Activated naive CD4-positive, alpha-beta T cell treated with anti-CD3 and anti-CD28 coated beads, Interleukin-2, amount 10 ng/mL, durations not matched to agents 7 days and 5 days (primary cell): ENCODE measurements at regions not wholly inside any gene's neighbourhood (a gene's known extent, or its start where the extent isn't known, plus 50 kb on each side); places are given as distances from the start of the nearest gene placed in this dataset.
"Not testable (repeated sequence)": the region's sequence is repeated elsewhere in the genome, so short reads cannot be mapped to it uniquely, and the experiment has no call there.

ENCODE experiments used
- CTCF ChIA-PET: fragments of 350-600 bp; sonication (Branson Sonifier 250); formaldehyde crosslinking; loops from one replicate; lab custom pipeline; 2021; ENCODE audit warnings: antibody characterized with exemption; lab: Charles Lee
- DNase-seq: peaks from one replicate; pipeline ENCODE4 v3.0.0-alpha.2; 2020
- H3K27ac Mint-ChIP-seq: one replicate; pipeline ENCODE4 v1.8.0; 2021; ENCODE audit warnings: mild to moderate bottlenecking, moderate library complexity, mixed read lengths
- H3K27me3 Mint-ChIP-seq: one replicate; pipeline ENCODE4 v1.8.0; 2021; ENCODE audit warnings: mild to moderate bottlenecking, mixed read lengths
- H3K36me3 Mint-ChIP-seq: one replicate; pipeline ENCODE4 v1.8.0; 2021; ENCODE audit warnings: mixed read lengths
- H3K4me1 Mint-ChIP-seq: one replicate; pipeline ENCODE4 v1.8.0; 2021; ENCODE audit warnings: mixed read lengths
- H3K4me3 Mint-ChIP-seq: one replicate; pipeline ENCODE4 v1.8.0; 2021; ENCODE audit warnings: mild to moderate bottlenecking, moderate library complexity, mixed read lengths
- H3K9me3 Mint-ChIP-seq: one replicate; pipeline ENCODE4 v1.8.0; 2021; ENCODE audit warnings: mixed read lengths

DNA sequence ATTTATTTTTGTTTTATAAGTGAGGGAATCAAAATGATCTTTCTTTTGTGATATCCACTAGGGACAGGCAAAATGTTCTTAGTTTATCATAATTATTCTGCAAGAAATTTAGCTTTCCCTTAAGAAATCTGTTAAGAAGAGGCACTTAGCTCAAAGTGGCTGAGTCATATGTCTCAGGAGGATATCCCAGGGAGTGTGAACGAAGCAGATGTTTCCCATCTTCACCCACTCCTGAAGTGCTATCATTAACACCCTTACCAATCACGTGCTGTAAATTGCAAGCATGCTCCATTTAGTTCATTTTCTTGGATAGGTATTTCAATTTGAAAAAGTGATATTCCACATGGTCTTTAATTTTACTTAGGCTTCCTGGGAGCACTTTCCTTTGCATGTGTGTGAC lies 774.3 kb upstream of the TMEFF2 start:
- H3K27me3 Mint-ChIP-seq = no peaks in the 10 kb centered on the region
- H3K27ac Mint-ChIP-seq = no peak overlapping the region

DNA sequence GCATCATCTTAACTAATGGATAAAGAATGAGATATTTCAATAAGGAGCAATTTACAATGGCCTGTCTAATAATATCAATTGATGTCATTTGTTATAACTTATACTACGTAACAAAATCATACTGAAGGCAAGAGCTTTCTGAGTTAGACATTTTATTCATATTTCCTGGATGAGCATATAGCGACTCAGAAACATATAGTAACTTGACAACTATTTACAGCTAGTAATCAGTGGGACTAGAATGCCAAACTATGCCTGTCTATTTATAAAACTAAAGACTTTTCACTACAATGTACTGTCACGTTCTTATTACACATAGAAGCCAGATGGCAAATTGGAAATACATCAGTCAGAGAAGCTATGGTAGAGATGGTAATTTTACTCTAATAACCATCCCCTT lies 766.2 kb upstream of the TMEFF2 start:
- Mint-ChIP-seq H3K4me3 (no peak overlapping the region), H3K27me3 (no peaks in the 10 kb centered on the region), H3K9me3 (no peaks in the 10 kb centered on the region), H3K27ac (no peak overlapping the region), H3K36me3 (no peaks in the 10 kb centered on the region), H3K4me1 (no peaks in the 10 kb centered on the region)
- no peak for DNase-seq
- CTCF ChIA-PET = no interaction called here

More for the DNA sequence above, 774.3 kb upstream of the TMEFF2 start:
- no peak for DNase-seq
- H3K36me3 Mint-ChIP-seq = no peaks in the 10 kb centered on the region
- no peak overlapping the region for H3K4me3 Mint-ChIP-seq
- no peaks in the 10 kb centered on the region for H3K9me3 Mint-ChIP-seq
- no peaks in the 10 kb centered on the region for H3K4me1 Mint-ChIP-seq
- CTCF ChIA-PET = no interaction called here

DNA sequence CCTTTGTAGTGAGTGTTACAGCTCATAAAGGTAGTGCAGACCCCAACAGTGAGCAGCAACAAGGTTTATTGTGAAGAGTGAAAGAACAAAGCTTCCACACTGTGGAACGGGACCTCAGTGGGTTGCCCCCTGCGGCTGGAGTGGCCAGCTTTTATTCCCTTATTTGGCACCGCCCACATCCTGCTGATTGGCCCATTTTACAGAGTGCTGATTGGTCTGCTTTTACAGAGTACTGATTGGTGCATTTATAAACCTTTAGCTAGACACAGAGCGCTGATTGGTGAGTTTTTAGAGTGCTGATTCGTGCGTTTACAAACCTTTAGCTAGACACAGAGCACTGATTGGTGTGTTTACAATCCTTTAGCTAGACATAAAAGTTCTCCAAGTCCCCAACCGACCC lies 763.9 kb upstream of the TMEFF2 start:
- H3K4me3 Mint-ChIP-seq, DNase-seq, H3K9me3 Mint-ChIP-seq, H3K27ac Mint-ChIP-seq, H3K4me1 Mint-ChIP-seq, H3K36me3 Mint-ChIP-seq, H3K27me3 Mint-ChIP-seq, CTCF ChIA-PET: not testable (repeated sequence)

DNA sequence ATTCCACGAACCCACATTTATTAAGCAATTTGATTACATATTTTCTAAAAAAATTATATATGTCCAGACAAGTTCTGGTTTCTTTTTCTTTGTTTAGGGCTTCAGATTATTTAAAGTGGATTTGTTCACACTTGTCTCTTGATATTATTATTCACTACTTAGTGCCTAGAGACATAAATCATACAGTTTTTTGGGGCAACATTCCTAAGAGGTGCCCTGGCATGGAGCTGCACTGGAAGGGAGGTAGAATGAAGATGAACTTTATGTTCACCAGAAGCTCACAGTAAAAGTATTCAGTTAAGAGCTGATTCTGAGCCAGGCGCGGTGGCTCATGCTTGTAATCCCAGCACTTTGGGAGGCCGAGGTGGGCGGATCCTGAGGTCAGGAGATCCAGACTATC lies 762.7 kb upstream of the TMEFF2 start:
- CTCF ChIA-PET = no interaction called here
- H3K27ac Mint-ChIP-seq = no peak overlapping the region
- H3K4me3 Mint-ChIP-seq = no peak overlapping the region

DNA sequence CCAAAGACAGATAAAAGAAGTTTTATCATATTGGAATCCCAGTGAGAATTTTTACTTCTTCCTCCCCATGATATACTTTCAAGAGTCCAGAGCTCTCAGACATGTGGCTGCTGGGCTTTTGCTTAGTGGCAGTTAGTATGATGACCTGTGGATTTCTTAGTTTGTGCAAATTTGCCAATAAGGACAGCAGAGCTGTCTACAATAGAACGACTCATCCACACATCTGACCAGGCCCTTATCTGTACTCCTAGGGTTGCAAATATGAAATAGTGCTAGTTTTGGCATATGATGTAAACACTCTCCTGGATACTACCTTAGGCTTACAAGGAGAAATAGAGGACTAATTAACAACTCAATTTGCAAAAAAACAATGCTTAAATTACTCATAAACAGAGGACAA lies 758.4 kb upstream of the TMEFF2 start:
- no peak overlapping the region for H3K4me3 Mint-ChIP-seq
- no peak overlapping the region for H3K27ac Mint-ChIP-seq
- H3K4me1 Mint-ChIP-seq = no peaks in the 10 kb centered on the region
- no peaks in the 10 kb centered on the region for H3K9me3 Mint-ChIP-seq
- DNase-seq = no peak
- no peaks in the 10 kb centered on the region for H3K27me3 Mint-ChIP-seq
- CTCF ChIA-PET = no interaction called here
- H3K36me3 Mint-ChIP-seq = no peaks in the 10 kb centered on the region

More for the DNA sequence above, 762.7 kb upstream of the TMEFF2 start:
- Mint-ChIP-seq H3K9me3 (no peaks in the 10 kb centered on the region), H3K27me3 (no peaks in the 10 kb centered on the region), H3K4me1 (no peaks in the 10 kb centered on the region), H3K36me3 (no peaks in the 10 kb centered on the region)
- DNase-seq = no peak

DNA sequence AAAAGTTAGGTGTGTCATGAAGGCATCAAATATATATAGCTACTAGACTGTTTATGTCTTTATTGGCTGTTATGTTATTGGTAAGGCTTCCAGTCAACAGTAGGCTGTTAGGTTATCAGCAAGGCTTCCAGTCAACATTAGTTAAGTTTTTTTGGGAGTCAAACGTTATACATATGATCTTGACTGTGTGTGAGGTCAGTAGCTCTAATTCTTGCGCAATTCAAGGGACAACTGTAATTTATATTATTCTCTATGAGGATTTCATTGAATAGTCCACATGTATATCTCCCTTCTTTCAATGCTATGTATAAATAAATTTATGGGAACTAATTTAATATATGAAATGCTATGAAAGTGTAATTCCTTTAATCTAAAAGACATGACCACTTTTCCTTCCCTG lies 757.5 kb upstream of the TMEFF2 start:
- H3K9me3 Mint-ChIP-seq = no peaks in the 10 kb centered on the region
- no peak for DNase-seq
- no peak overlapping the region for H3K4me3 Mint-ChIP-seq
- no peak overlapping the region for H3K27ac Mint-ChIP-seq
- no peaks in the 10 kb centered on the region for H3K27me3 Mint-ChIP-seq
- no peaks in the 10 kb centered on the region for H3K36me3 Mint-ChIP-seq
- CTCF ChIA-PET = no interaction called here
- no peaks in the 10 kb centered on the region for H3K4me1 Mint-ChIP-seq

DNA sequence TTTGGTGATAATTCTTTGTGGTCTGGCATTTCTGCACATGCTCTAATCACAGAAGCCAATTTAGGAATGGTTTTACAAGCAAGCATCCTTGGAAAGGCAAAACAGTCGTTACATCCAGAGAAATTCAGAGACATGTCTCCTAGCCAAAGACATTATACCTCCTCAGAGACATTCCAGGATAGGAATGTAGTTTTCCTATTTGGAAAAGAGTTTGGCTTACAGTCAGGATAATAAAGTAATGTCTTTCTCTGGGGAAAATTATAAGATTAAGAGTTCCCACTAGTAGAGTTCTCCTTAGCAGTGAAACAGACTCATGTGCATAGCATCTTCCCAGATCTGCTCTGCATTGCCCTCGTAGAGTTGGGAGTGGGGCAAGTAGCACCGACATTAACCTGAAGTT lies 753.6 kb upstream of the TMEFF2 start:
- CTCF ChIA-PET = no interaction called here
- no peaks in the 10 kb centered on the region for H3K27me3 Mint-ChIP-seq
- H3K27ac Mint-ChIP-seq = no peak overlapping the region

DNA sequence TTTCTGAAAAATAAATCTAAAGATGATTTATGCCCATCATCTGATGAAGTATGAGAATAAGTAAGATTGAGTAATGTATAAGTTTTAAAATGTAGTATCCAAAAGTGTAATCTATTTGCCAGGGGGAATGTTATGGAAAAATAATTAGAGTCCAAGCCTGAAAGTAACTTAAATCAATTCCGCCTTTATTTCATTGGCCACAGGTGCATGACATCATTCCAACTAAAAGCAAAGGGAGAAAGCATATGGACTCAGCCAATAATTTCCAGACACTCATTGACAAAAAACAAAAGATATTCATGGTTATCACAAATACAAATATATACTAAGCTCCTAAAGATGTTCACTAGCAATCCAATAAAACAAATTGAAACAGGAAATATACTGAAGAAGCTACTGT lies 752.6 kb upstream of the TMEFF2 start:
- no peaks in the 10 kb centered on the region for H3K27me3 Mint-ChIP-seq
- no peak overlapping the region for H3K27ac Mint-ChIP-seq
- CTCF ChIA-PET = no interaction called here
- no peaks in the 10 kb centered on the region for H3K9me3 Mint-ChIP-seq
- H3K4me3 Mint-ChIP-seq = no peak overlapping the region
- no peaks in the 10 kb centered on the region for H3K36me3 Mint-ChIP-seq
- no peaks in the 10 kb centered on the region for H3K4me1 Mint-ChIP-seq
- DNase-seq = no peak

More for the DNA sequence above, 753.6 kb upstream of the TMEFF2 start:
- Mint-ChIP-seq H3K4me1 (no peaks in the 10 kb centered on the region), H3K9me3 (no peaks in the 10 kb centered on the region), H3K36me3 (no peaks in the 10 kb centered on the region), H3K4me3 (no peak overlapping the region)
- DNase-seq = no peak

DNA sequence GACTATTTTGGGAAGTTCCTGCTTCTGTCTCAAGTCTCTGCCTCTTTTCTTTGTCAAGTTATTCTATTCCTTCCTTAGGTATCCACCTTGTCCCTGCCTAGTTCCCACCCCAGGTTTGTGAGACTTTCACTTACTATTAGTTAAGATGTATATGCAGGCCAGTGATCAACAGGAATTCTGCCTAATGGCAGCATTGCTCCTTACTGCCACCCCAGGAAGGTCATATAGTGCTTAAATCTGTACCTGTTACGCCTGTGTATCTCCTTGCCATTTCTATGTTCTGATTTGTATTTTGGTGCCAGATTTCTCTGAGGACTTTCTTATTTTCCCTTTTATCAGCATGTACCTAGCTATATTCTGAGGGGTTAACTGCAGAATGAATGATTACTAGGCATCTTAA lies 746.0 kb upstream of the TMEFF2 start:
- H3K27ac Mint-ChIP-seq = no peak overlapping the region
- CTCF ChIA-PET = no interaction called here
- no peaks in the 10 kb centered on the region for H3K9me3 Mint-ChIP-seq
- no peaks in the 10 kb centered on the region for H3K27me3 Mint-ChIP-seq
- no peaks in the 10 kb centered on the region for H3K4me1 Mint-ChIP-seq
- no peak overlapping the region for H3K4me3 Mint-ChIP-seq
- no peaks in the 10 kb centered on the region for H3K36me3 Mint-ChIP-seq
- DNase-seq = no peak

DNA sequence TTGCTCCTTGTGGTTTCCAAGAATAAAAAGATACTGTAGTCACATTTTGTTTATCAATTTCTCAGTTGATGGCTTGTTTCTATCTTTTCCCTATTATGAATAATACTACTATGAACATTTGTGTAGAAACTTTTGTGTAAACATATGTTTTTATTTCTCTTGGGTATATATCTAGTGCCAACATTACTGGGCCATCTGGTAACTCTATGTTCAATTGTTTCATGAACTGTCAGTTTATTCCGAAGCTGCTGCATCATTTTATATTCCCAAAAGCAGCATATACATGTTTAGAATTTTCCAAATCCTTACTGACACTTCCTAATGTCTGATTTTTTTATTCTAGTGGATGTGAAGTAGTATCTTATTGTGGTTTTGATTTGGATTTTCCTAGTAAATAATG lies 737.6 kb upstream of the TMEFF2 start:
- Mint-ChIP-seq H3K36me3 (no peaks in the 10 kb centered on the region), H3K9me3 (peaks cover 5% of the 10 kb centered on the region), H3K27ac (no peak overlapping the region), H3K4me1 (no peaks in the 10 kb centered on the region), H3K4me3 (no peak overlapping the region), H3K27me3 (no peaks in the 10 kb centered on the region)
- CTCF ChIA-PET = no interaction called here
- no peak for DNase-seq

DNA sequence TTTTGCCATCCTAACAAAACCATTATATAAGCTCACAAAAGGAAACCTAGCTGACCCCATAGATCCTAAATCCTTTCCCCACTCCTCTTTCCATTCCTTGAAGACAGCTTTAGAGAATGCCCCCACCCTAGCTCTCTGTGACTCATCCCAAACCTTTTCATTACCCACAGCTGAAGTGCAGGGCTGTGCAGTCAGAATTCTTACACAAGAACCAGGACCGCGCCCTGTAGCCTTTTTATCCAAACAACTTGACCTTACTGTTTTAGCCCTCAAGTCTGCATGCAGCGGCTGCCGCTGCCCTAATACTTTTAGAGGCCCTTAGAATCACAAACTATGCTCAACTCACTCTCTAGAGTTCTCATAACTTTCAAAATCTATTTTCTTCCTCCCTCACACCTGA lies 726.9 kb upstream of the TMEFF2 start:
- not testable (repeated sequence) for H3K36me3 Mint-ChIP-seq

DNA sequence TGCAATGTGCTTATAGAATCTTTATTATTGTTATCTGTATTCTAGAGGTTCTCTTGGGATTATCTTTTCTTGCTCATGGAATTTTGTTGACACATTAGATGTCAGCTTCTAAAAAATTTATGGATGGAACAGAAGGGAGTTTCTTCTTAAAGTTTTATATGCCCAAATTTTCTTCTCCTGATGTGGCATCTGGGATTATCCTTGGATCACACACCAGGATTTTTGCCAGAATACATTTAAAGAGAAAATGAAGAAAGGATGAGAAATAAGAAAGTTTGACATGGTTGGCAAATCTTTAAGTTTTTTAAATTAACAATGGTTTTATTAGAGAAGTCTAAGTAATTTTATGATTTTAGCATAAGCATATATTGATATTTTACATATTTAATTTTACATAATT lies 706.7 kb upstream of the TMEFF2 start:
- CTCF ChIA-PET = no interaction called here
- no peak overlapping the region for H3K4me3 Mint-ChIP-seq

More for the DNA sequence above, 726.9 kb upstream of the TMEFF2 start:
- H3K4me3 Mint-ChIP-seq, H3K4me1 Mint-ChIP-seq, CTCF ChIA-PET, H3K27me3 Mint-ChIP-seq, H3K27ac Mint-ChIP-seq, DNase-seq: not testable (repeated sequence)
- H3K9me3 Mint-ChIP-seq = peaks cover 13% of the 10 kb centered on the region

DNA sequence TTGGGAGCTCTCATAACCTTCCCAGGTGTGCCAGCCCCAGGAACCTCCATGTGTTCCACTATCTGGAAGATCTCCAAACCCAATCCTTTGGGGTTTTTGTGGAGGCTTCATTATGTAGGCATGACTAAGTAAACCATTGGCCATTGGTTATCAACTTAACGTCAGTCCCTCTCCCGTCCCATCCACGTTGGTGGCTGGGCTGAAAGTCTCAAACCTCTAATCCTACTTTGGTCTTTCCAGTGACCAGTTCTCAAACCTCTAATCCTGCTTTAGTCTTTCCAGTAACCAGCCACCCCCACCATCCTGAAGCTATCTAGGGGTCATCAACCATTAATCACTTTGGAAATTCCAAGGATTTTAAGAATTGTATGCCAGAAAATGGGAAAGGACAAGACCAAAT lies 704.7 kb upstream of the TMEFF2 start:
- CTCF ChIA-PET = no interaction called here
- no peaks in the 10 kb centered on the region for H3K36me3 Mint-ChIP-seq
- H3K9me3 Mint-ChIP-seq = no peaks in the 10 kb centered on the region
- DNase-seq = no peak
- no peaks in the 10 kb centered on the region for H3K4me1 Mint-ChIP-seq
- H3K27ac Mint-ChIP-seq = no peak overlapping the region
- H3K27me3 Mint-ChIP-seq = no peaks in the 10 kb centered on the region
- H3K4me3 Mint-ChIP-seq = no peak overlapping the region

More for the DNA sequence above, 706.7 kb upstream of the TMEFF2 start:
- no peak for DNase-seq
- Mint-ChIP-seq H3K36me3 (no peaks in the 10 kb centered on the region), H3K27ac (no peak overlapping the region), H3K9me3 (peaks cover 2% of the 10 kb centered on the region), H3K27me3 (no peaks in the 10 kb centered on the region), H3K4me1 (no peaks in the 10 kb centered on the region)

DNA sequence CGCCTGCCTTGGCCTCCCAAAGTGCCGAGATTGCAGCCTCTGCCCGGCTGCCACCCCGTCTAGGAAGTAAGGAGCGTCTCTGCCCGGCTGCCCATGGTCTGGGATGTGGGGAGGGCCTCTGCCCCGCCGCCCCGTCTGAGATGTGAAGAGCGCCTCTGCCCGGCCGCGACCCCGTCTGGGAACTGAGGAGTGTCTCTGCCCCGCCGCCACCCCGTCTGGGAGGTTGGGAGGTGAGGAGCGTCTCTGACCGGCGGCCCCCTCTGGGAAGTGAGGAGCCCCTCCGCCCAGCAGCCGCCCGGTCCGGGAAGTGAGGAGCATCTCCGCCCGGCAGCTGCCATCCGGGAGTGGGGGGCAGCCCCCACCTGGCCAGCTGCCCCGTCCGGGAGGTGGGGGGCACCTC lies 699.2 kb upstream of the TMEFF2 start:
- H3K4me1 Mint-ChIP-seq, H3K36me3 Mint-ChIP-seq, DNase-seq, H3K4me3 Mint-ChIP-seq, H3K27me3 Mint-ChIP-seq, CTCF ChIA-PET, H3K9me3 Mint-ChIP-seq, H3K27ac Mint-ChIP-seq: not testable (repeated sequence)

DNA sequence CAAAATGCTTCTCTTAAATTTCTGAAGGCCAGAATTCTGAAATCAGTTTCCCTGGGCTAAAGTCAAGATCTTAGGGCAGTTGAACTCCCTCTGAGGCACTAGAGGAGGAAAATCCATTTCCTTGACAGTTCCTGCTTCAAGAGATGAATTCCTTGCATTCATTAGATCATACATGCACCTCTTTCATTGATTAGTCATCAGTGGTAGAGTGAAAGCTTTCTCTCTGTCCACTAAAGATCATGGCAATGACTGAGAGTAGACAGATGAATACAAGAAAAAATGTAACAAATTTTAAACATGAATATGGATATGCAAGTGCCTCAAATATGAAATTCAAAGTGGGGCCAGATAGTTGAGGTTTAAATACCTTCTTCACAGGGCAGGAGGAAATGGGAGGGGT lies 693.4 kb upstream of the TMEFF2 start:
- H3K9me3 Mint-ChIP-seq = no peaks in the 10 kb centered on the region
- no peak for DNase-seq
- H3K27ac Mint-ChIP-seq = no peak overlapping the region
- no peaks in the 10 kb centered on the region for H3K36me3 Mint-ChIP-seq
- CTCF ChIA-PET = no interaction called here
- no peaks in the 10 kb centered on the region for H3K4me1 Mint-ChIP-seq
- H3K27me3 Mint-ChIP-seq = no peaks in the 10 kb centered on the region
- no peak overlapping the region for H3K4me3 Mint-ChIP-seq

DNA sequence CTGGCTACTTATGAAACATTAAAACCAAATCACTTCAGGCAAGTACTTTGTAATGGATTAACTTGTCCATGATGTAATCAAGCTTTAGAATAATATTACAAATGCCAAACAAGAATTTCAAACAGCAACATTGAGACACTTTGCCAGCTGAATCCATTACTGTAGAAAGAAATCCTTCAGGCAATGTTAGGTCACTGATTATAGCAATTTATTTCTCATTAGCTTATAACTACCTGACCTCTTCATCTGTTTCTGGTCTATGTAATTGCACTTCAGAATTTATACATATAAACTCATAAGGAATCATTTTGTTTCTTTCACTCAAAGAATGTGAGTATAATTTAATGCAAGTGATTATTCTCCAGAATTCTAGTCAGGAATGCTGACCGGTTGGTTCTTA lies 692.6 kb upstream of the TMEFF2 start:
- DNase-seq = no peak
- CTCF ChIA-PET = no interaction called here
- Mint-ChIP-seq H3K9me3 (no peaks in the 10 kb centered on the region), H3K27me3 (no peaks in the 10 kb centered on the region), H3K4me1 (no peaks in the 10 kb centered on the region), H3K36me3 (no peaks in the 10 kb centered on the region), H3K27ac (no peak overlapping the region), H3K4me3 (no peak overlapping the region)
